HG03442 (cell line): ENCODE measurements at regions not wholly inside any gene's neighbourhood (a gene's known extent, or its start where the extent isn't known, plus 50 kb on each side); places are given as distances from the start of the nearest gene placed in this dataset.

Source experiments
- ATAC-seq: cut with Tn5 transposase; IDR thresholded peaks from one replicate; pipeline ENCODE4 v1.9.1; 2021; ENCODE audit warnings: mild to moderate bottlenecking, moderate library complexity; ENCODE audit not compliant: unreplicated experiment

GRCh38 chr10:113356794-113357680 is 195.8 kb upstream of the HABP2 start:
- ATAC-seq: no peak

- no peak for ATAC-seq
Measured at GRCh38 chr10:113357681-113358300, 195.1 kb upstream of the HABP2 start.

- no peak for ATAC-seq
Measured at GRCh38 chr10:113359655-113360054, 193.2 kb upstream of the HABP2 start.

GRCh38 chr10:113360870-113361269 is 192.0 kb upstream of the HABP2 start:
- ATAC-seq: no peak

- ATAC-seq: no peak
Measured at GRCh38 chr10:113362645-113363091, 190.2 kb upstream of the HABP2 start.

- no peak for ATAC-seq
Measured at GRCh38 chr10:113364227-113364626, 188.6 kb upstream of the HABP2 start.

- ATAC-seq: no peak
Measured at GRCh38 chr10:113368666-113369364, 184.0 kb upstream of the HABP2 start.

- no peak for ATAC-seq
Measured at GRCh38 chr10:113369365-113369694, 183.5 kb upstream of the HABP2 start.

- ATAC-seq: no peak
Measured at GRCh38 chr10:113376428-113376827, 176.4 kb upstream of the HABP2 start.

GRCh38 chr10:113379091-113379490 is 173.8 kb upstream of the HABP2 start:
- ATAC-seq: no peak

- ATAC-seq: no peak
Measured at GRCh38 chr10:113381416-113381815, 171.4 kb upstream of the HABP2 start.

- ATAC-seq: peak; percentile 61
Measured at GRCh38 chr10:113381981-113382509, 170.8 kb upstream of the HABP2 start.

GRCh38 chr10:113382691-113383090 is 170.2 kb upstream of the HABP2 start:
- ATAC-seq: no peak

GRCh38 chr10:113384181-113384580 is 168.7 kb upstream of the HABP2 start:
- ATAC-seq: no peak

- ATAC-seq: peak; percentile 76
Measured at GRCh38 chr10:113385021-113385999, 167.5 kb upstream of the HABP2 start.

- no peak for ATAC-seq
Measured at GRCh38 chr10:113386005-113386404, 166.8 kb upstream of the HABP2 start.

GRCh38 chr10:113389969-113390368 is 162.9 kb upstream of the HABP2 start:
- no peak for ATAC-seq

GRCh38 chr10:113390896-113391295 is 162.0 kb upstream of the HABP2 start:
- ATAC-seq: no peak

- no peak for ATAC-seq
Measured at GRCh38 chr10:113397047-113397446, 155.8 kb upstream of the HABP2 start.

- no peak for ATAC-seq
Measured at GRCh38 chr10:113399065-113399464, 153.8 kb upstream of the HABP2 start.
